ENCODE measurements at regions not wholly inside any gene's neighbourhood (a gene's known extent, or its start where the extent isn't known, plus 50 kb on each side); places are given as distances from the start of the nearest gene placed in this dataset.
A peak's percentile ranks its signal among the peaks of the same experiment; 100 is the strongest.

- no peak overlapping the region for H2AFZ ChIP-seq
- no peak overlapping the region for H3K4me2 ChIP-seq
- no peak overlapping the region for H3K27ac ChIP-seq
- no peaks in the 10 kb centered on the region for H3K79me2 ChIP-seq
- H3K4me1 ChIP-seq (ENCODE audit: insufficient read depth): no peaks in the 10 kb centered on the region
- no peaks in the 10 kb centered on the region for H3K27me3 ChIP-seq
- H3K36me3 ChIP-seq (replicated peaks; ENCODE audit: insufficient read depth, low read depth): no peaks in the 10 kb centered on the region
- WGBS (ENCODE audit: low lambda C conversion rate, missing lambda C conversion rate): 72% methylated on average over 1 of the region's 1 CpG
- H4K20me1 ChIP-seq (ENCODE audit: insufficient read depth, poor library complexity, severe bottlenecking): no peaks in the 10 kb centered on the region
- TF ChIP-seq EZH2phosphoT487 (IDR thresholded peaks at IDR 0.05; ENCODE audit: low read depth, severe bottlenecking, unreplicated experiment): no peak
- TF ChIP-seq CTCF (IDR thresholded peaks at IDR 0.05; ENCODE audit: poor library complexity): no peak
- TF ChIP-seq EZH2 (IDR thresholded peaks at IDR 0.05; ENCODE audit: borderline replicate concordance): no peak
- no peaks in the 10 kb centered on the region for H3K9me2 ChIP-seq (replicated peaks; ENCODE audit: insufficient read depth)
- DNase-seq (ENCODE audit: low spot score): no peak
- H3K4me3 ChIP-seq: no peak overlapping the region
- no peaks in the 10 kb centered on the region for H3K9me3 ChIP-seq (ENCODE audit: low read depth)
Measured at GRCh38 chrX:57204306-57204705, 67.1 kb upstream of the SPIN2A start.

GRCh38 chrX:57211906-57212305 is 74.6 kb upstream of the FAAH2 start:
- Histone ChIP-seq H3K4me1 (ENCODE audit: insufficient read depth) (no peaks in the 10 kb centered on the region), H3K4me2 (no peak overlapping the region), H3K4me3 (no peak overlapping the region), H3K27ac (no peak overlapping the region), H2AFZ (no peak overlapping the region), H3K79me2 (no peaks in the 10 kb centered on the region), H3K9me3 (ENCODE audit: low read depth) (no peaks in the 10 kb centered on the region), H3K9me2 (replicated peaks; ENCODE audit: insufficient read depth) (no peaks in the 10 kb centered on the region), H4K20me1 (ENCODE audit: insufficient read depth, poor library complexity, severe bottlenecking) (no peaks in the 10 kb centered on the region), H3K36me3 (replicated peaks; ENCODE audit: insufficient read depth, low read depth) (no peaks in the 10 kb centered on the region), H3K27me3 (no peaks in the 10 kb centered on the region)
- WGBS (ENCODE audit: low lambda C conversion rate, missing lambda C conversion rate): 80% methylated on average over 1 of the region's 1 CpG
- no peak for DNase-seq (ENCODE audit: low spot score)
- TF ChIP-seq EZH2phosphoT487 (IDR thresholded peaks at IDR 0.05; ENCODE audit: low read depth, severe bottlenecking, unreplicated experiment): no peak
- no peak for TF ChIP-seq CTCF (IDR thresholded peaks at IDR 0.05; ENCODE audit: poor library complexity)

- Histone ChIP-seq H3K4me1 (ENCODE audit: insufficient read depth) (no peaks in the 10 kb centered on the region), H3K79me2 (no peaks in the 10 kb centered on the region), H3K27ac (no peak overlapping the region), H3K4me3 (no peak overlapping the region), H2AFZ (no peak overlapping the region), H3K9me3 (ENCODE audit: low read depth) (no peaks in the 10 kb centered on the region), H3K4me2 (no peak overlapping the region), H3K9me2 (replicated peaks; ENCODE audit: insufficient read depth) (no peaks in the 10 kb centered on the region), H3K36me3 (replicated peaks; ENCODE audit: insufficient read depth, low read depth) (no peaks in the 10 kb centered on the region), H4K20me1 (ENCODE audit: insufficient read depth, poor library complexity, severe bottlenecking) (no peaks in the 10 kb centered on the region), H3K27me3 (no peaks in the 10 kb centered on the region)
- peak; percentile 12 for DNase-seq (ENCODE audit: low spot score)
- TF ChIP-seq CTCF (IDR thresholded peaks at IDR 0.05; ENCODE audit: poor library complexity): no peak
- no peak for TF ChIP-seq EZH2phosphoT487 (IDR thresholded peaks at IDR 0.05; ENCODE audit: low read depth, severe bottlenecking, unreplicated experiment)
- TF ChIP-seq EZH2 (IDR thresholded peaks at IDR 0.05; ENCODE audit: borderline replicate concordance): no peak
- 30% methylated on average over 1 of the region's 2 CpGs for WGBS (ENCODE audit: low lambda C conversion rate, missing lambda C conversion rate)
Measured at GRCh38 chrX:57227691-57228090, 58.8 kb upstream of the FAAH2 start.

Measured in hepatocyte (in vitro differentiated cells).